Panc1 (cell line): ENCODE measurements at regions not wholly inside any gene's neighbourhood (a gene's known extent, or its start where the extent isn't known, plus 50 kb on each side); places are given as distances from the start of the nearest gene placed in this dataset.

ENCODE experiments used
- CTCF ChIP-seq: fragments of 450-650 bp; IDR thresholded peaks from 2 replicates; pipeline ENCODE4 v1.5.1; 2017; ENCODE audit warnings: mild to moderate bottlenecking
- POLR2AphosphoS5 ChIP-seq: IDR thresholded peaks from 2 replicates; pipeline ENCODE4 v1.6.1; 2012; ENCODE audit warnings: mild to moderate bottlenecking, low read depth, low read length, moderate library complexity
- REST ChIP-seq, 2 experiments: IDR thresholded peaks; 2 replicates each; pipeline ENCODE4 v1.6.1; 2011 to 2012; ENCODE audit warnings: low read depth in 2 of 2, control low read depth in 1 of 2, low read length in 1 of 2, mild to moderate bottlenecking in 1 of 2, moderate library complexity in 1 of 2; ENCODE audit not compliant: insufficient read depth in 1 of 2

- TF ChIP-seq REST (IDR thresholded peaks at IDR 0.05; ENCODE audit: insufficient read depth in 1 of 2, low read depth in 2 of 2, low read length in 1 of 2) = no peak
- no peak for TF ChIP-seq POLR2AphosphoS5
- TF ChIP-seq CTCF = no peak
These were observed 489.8 kb upstream of the GHITM start for GRCh38 chr10:83649471-83649870.
